HG03469 (cell line): ENCODE measurements at regions not wholly inside any gene's neighbourhood (a gene's known extent, or its start where the extent isn't known, plus 50 kb on each side); places are given as distances from the start of the nearest gene placed in this dataset.
"Not testable (repeated sequence)": the region's sequence is repeated elsewhere in the genome, so short reads cannot be mapped to it uniquely, and the experiment has no call there.

Source experiments
- ATAC-seq: cut with Tn5 transposase; IDR thresholded peaks from one replicate; pipeline ENCODE4 v1.9.1; 2021; ENCODE audit warnings: mild to moderate bottlenecking, moderate library complexity, moderate number of reproducible peaks; ENCODE audit not compliant: unreplicated experiment

DNA sequence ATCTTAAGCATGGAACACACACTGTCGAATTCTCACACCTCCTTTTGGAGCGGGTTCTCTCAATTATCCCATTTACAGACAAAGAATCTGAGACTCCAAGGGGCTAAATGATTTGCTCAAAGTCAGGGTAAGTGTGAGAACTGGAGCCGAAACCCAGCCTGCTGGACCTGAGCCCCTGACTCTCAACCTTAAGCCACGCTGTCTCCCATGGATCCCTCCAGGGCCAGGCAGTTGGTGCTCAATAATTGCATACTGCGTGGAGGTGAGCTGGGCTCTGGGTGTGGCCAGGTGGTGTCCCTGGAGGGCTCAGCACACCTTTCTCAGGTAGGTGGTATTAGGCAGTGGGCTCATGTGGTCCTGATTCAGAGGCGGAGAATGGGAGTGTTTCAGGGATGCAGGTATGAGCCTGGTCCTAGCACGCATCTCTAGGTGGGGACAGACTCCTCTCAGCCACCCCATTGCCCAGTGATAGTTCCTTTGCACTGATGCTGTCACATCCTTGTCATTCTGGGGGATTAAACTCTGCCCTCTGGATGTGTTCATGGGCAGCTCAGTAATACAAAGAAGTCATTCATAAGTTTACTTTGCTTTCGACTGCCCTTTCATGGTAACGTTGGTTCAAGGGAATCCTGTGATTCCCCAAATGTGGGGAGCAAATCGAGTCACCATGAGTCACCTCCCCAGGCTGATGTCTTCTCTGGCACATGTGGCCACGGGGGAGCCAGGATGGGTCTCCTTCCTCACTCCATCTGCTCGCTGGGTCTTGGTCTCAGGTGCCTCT is 399.5 kb upstream of the TNRC6C start:
- ATAC-seq = no peak

DNA sequence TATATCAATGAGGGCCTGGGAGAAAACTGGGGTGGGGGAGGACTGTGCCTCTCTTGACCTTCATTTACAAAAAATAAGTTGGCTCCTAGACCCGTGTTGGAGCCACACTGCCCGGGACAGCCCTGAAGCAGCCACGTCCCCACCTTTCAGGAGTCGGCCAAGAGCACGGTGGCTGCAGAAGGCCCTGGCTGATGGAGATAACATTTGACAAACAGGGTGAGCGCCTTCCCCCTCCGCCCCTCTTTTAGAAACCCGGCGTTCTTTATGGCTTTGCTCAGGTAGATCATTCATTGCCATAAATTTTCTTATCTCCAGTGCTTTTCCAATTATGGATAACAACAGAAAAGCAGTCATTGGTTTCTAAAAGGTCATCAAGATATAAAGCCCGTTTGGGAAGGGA is 398.1 kb upstream of the TNRC6C start:
- no peak for ATAC-seq

DNA sequence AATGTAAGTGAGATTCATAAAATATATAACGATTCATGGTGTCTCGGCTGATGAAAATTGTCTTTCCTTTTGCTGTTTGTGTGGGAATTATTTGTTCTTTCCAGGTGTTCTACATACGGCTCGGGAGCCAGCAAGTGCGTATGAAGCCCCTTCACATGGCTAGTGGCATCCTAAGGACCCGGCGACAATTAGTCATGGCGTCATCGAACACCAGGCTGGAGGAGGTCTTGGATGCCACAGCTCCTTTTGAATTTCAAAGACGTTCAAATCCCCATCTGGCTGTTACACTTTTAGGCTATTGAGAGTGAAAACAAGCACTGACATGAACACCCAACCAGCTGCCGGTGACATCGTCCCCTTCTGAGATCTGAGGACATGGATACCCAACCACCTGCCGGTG is 397.7 kb upstream of the TNRC6C start:
- ATAC-seq = no peak

DNA sequence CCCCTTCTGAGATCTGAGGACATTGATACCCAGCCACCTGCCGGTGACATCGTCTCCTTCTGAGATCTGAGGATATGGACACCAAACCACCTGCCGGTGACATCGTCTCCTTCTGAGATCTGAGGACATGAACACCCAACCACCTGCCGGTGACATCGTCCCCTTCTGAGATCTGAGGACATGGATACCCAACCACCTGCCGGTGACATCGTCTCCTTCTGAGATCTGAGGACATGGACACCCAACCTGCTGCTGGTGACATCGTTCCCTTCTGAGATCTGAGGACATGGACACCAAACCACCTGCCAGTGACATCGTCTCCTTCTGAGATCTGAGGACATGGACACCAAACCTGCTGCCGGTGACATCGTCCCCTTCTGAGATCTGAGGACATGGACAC is 396.1 kb upstream of the TNRC6C start:
- not testable (repeated sequence) for ATAC-seq

DNA sequence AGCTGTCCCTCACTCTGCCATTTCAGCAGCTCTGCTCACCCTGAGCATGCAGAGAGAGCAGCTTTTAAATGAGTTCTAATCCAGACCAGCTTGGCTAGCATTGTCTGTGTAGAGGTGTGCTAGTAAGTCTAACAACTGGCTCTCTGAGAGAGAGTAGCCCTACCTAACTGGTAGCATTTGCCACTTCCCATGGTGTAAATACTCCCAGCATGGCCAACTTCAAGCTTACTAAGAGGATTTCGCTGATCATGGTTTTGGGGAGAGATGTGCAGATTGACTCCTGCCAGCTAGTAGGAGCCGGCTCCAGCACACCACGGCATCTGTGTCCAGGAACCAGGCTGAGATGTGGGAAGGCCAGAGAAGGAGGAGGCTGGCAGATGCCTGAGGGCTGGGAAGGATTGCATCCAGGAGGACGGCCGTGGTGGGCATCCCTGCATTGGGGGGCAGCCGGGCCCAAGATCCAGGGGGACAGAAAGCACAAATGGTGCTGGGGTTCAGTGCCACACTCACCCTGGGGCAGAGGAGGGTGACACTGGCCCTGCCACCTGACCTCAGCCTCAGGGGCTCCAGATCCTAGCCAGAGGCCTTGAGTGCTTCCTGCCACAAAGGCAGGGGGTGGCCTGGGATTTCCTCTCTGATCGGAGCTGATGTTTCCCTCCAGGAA is 394.9 kb upstream of the TNRC6C start:
- ATAC-seq = no peak

DNA sequence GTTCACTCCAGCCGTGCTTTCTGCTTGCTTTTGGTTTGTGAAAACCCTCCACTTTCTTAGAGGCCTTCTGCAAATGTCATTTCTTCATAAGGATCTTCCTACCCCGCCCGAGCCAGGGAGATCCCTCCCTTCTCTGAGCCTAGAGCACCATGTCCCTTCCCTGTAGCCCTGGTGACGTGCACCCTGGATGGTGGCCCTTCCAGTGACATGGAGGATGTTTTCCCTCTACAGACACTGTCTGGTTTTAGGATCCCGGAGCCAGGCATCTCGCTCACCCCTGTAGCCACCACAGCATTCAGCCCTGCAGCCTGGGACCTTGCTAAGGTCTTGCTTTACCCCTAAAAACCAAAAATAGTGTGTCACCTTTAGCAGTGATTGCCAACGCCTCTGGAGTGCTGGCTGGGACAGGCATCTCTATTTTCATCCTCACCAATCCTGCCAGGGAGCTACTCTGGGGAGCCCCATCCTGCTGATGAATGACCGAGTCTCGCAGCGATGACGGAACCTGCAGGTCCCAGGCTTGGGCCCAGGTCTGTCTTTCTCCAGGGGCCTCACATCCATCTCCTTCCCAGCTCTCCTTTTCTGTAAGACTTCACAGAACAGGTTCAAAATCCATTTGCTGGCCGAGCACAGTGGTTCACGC is 394.1 kb upstream of the TNRC6C start:
- ATAC-seq = no peak

DNA sequence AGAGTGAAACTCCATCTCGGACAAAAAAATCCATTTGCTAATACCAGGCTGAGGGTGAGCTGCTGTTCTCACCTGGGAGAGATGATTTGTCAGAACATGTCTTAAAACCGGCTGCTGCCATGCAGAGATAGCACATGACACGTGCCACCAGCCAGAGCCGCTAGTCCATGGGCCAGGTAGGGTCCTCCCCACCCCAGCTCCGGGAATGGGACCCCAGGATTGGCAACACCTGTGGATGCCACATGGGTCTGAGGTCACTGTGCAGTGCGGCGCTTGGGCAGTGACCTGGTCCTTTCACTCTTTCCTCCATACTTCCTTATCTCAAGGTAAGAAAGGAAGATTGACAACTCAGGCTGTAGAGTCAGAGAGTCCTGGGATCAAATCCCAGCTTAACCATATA is 393.3 kb upstream of the TNRC6C start:
- ATAC-seq = no peak

DNA sequence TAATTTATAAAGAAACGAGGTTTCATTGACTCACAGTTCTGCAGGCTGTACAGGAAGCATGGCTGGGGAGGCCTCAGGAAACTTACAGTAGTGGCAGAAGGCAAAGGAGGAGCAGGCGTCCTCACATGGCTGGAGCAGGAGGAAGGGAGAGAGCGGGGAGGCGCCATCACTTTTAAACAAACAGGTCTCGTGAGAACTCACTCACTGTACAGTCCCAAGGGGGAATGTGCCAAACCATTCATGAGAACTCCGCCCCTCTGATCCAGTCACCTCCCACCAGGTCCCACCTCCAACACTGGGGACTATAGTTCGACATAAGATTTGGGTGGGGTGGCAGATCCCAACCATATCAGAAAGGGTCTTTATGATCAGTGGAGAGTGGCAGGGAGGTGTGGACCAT is 392.4 kb upstream of the TNRC6C start:
- ATAC-seq = no peak

DNA sequence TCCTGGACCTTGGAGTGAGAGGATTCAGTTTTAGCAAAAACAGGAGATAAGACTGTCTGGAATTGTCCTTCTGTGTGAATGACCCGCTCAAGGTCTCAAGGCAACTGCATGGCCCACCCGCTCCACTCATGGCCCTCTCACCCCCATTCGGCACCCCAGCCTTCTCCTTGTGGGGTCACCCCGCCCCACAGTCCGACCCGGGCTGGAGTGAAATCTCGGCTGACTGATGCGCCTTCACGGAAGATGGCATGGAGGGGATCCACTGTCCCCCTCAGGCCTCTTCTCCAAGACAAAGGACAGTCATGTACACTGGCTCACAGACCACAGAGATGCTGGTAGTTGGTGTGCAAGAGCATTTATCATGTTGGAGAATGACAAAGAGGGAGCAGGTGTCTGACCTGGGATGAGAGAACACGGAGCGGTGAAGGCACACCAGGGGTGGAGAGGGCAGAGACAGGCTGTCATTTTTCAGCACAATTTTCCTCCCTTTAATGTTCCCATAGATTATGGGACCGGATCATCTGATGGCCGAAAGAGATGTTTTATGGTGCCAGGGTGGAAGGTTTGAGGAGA is 391.9 kb upstream of the TNRC6C start:
- ATAC-seq = no peak

DNA sequence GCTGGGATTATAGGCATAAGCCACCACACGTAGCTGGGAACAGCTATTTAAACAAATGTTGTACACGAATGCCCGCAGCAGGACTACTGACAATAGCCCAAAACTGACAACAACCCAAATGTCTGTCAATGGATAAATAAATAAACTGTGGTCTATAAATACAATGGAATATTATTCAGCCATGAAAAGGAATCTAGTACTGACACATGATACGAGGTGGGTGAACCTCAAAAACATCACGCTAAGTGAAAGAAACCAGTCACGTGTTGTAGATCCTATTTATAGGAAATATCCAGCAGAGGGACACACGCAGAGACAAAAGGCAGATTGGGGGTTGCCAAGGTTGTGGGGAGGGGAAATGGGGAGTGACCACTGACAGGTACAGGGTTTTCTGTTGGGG is 390.0 kb upstream of the TNRC6C start:
- ATAC-seq = no peak

DNA sequence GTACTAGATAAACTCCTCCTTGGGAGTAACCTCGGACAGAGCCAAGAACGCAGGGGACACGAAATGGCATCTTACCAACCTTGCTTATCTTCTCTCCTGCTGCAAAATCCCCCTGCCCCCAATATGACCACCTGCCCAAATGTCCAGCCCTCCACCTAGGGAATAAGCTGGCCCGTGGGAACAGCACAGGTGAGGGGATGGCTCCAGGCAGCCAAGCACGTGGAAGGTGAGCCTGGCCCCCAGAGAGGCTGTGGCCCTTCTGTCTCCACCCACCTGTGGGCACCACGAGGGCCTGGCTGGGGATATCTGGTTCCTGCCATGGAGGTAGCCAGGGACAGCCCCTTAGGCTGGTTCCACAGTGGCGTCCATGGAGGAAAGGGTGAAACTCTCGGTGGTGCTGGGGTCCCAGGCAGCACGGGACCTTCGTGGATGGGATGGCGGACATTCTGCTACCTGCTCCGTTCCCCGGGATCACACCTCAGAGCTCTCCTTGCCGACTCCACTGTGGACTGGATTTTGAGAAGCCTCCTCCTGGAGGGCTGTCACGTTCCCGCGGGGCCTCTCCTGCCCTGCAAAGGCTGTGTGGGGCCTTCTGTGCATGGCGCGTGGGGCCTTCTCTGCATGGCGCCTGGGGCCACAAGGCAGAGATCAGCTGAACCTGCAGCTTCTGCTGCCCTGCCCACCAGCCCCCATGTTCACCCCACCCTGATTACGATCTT is 388.5 kb upstream of the TNRC6C start:
- ATAC-seq = no peak

DNA sequence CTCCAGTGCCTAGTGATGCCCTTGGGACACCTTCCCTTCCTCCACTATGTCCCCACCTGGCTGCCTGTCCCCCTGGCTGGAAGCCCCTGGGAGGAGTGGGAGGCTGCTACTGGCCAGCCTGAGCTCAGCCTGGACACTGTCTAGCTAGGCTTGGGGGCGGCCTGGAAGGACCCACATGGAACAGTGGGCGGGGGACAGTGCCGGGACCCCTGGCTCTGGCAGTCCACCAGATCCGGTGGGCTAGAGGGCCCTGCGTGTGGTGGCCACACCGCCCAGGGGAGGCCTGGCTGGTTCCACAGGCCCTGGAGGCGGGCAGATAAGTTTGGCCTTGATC is 388.0 kb upstream of the TNRC6C start:
- no peak for ATAC-seq

DNA sequence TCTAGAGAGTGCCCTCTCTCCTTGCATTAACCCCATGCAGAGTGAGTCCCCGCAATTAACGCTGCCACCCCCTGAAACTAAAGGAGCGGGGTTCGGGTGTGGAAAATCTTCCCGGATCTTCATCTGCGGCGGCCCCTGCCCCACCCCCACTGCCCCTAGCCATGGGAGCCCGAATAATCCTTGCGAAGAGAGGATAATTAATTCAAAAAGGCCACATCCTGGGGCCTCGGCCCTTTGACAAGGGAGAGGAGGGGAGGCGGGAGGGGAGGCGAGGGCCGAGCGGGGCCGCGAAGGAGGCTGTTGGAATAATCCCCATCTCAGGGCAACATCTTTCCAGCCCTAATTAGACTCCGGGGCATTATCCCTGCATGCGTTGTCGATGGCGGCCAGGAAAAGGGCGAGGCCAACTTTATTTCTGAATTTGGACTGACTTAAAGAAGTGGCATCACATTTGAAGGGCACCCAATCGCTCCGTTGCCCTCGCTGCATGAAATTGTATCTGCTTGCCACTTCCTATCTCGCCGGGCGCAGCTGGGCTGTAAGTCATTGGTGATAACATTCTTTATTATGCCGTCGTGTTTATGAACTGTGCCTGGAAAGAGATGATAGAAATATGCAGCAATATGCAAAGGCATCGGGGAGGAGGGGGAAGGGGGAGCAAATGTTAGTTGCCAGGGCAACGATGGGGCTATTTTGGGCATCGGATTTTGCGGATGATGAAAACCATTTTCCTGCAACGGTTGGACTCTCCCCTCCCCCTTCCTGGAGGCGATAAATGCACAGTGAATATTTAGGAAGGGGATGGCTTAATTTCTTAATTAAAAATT is 387.1 kb upstream of the TNRC6C start:
- ATAC-seq = no peak

DNA sequence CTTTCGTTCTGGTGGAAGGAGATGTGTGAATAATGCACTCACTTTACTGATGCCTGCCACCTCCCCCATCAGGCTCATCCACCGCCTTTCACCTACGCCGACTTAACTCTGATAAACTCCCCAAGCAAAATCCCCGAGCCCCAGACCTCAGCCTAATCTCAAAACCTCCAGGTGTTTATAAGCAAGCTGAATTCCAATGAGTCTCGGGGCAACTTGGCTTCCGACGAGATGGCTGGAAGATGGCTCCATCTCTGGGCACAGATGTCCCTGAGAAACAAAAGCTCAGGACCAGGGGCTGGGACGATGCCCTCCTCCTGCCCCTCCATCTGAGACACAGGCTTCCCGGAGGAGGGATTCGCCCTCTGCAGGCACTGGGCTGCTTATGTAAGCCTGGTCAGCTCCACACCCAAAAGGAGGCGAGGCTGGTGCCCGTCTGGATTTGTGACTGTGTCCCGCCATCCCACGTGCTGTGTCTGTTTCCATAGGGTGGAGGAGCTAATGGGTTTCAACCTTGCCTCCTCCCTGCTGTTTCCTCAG is 386.4 kb upstream of the TNRC6C start:
- ATAC-seq = no peak

DNA sequence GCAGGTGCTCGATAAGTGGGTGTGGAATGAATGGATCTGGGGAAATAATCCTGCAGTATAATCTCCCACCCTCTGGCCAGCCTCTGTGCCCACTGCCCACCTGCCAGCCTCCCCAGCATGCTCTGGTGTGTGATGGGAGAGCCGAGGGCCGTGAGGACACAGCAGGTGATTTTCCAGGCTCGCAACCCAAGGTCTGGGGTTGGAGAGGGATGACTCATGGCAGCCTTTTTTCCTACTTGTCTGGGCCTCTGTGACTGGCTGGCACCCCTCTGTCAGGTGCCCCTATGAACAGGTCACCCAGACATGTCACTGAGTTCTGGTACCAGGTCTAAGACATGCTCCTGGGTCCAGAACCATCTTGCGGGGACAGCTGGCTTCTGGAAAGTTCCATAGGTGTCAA is 385.7 kb upstream of the TNRC6C start:
- ATAC-seq = no peak

DNA sequence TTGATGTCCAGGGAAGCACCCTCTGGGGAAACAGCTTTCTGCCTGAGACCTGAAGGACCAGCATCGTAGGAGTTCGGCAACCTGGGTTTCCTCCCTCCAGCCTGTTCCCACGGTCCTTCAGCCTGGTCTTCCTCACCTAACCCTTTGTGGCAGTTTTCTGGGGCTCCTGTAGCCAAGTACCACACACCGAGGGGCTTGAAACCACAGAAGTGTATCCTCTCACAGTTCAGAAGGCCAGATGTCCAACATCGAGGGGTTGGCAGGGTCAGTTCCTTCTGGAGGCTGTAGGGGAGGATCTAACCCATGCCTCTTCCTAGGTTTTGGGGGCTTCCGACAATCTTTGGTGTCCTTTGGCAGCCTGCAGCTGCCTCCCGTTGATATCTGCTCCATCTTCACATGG is 381.0 kb upstream of the TNRC6C start:
- no peak for ATAC-seq

DNA sequence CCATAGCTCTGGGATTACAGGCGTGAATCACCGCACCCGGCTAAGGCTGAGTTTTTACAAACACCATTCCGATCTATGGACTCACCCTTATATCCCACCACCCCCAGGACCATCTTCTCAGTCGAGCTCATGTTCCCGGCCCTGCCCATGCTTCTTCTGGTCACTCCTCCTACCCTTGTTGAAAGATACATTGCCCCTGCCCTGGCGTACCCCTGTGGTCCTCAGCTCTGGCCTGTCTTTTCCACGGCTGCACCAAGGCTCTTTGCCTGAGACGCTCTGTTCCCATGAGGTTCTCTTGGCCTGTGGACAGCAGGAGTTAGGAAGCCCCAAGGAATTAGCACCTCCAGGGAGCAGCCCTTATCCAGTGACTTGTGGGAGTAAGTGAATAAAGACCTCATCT is 379.4 kb upstream of the TNRC6C start:
- ATAC-seq = no peak

DNA sequence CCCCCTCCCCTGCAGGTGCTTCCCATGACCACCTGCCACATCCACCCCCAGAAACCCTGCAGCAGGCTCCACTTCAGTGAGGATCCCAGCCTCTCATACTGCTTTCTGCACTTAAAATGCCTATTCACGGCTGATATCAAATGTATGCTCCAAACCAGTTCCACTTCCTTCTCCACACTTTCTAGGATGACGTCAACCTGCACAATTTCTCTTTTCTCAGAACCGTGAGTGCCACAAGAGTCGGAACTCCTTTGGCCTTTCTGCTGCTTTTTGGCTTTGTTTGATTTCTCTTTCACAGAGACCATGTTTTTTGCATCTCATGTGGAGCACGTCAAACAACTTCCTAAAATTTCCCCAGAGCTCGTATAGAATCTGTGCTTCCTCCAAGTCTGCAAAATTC is 378.8 kb upstream of the TNRC6C start:
- ATAC-seq = no peak

DNA sequence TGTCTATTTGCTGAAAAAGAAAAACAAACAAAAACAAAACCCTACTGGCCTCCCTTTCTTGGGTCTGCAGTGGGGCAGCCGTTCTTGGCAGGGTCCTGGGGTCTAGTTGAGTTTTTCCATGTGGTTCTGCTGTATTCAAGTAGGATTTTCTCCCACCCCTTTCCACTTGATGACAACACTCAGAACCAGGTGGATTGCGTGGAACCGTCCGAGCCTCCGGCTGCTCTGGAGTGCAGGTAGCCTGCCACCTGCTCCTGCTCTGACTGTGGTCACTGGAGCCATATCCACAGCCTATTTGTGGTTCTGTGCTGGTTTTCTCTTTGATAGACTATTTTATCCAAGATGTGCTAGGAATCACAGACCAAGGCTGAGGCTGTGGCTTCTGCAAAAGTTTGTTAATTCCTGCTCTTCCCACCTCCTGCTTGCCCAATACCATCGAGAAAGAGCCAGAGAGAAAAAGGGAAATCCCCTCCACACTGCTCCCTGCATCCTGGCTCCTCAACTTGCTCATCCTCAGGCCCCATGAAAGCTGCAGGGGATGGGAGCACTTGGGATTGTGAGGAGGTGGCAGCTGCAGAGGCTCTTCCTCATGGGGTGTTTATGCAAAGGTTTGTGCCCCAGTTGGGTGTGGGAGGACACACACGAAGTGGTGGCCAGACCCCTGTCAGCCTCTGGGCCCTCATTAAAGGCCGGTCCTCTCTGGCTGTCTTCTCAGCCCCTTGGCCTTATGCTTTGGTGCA is 377.8 kb upstream of the TNRC6C start:
- no peak for ATAC-seq

DNA sequence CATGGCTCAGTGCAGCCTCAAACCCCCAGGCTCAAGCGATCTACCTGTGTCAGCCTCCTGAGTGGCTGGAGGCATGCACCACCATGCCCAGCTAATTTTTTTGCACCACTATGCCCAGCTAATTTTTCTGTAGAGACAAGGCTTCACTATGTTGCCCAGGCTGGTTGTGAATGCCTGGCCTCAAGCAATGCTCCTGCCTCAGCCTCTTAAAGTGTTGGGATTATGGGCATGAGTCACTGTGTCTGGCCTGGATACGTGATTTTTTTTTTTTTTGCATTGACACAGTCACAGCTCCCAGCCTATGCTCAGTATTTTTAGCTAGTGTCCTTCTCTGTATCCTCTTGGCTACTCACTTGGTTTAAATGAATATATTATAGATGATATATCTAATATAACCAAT is 377.0 kb upstream of the TNRC6C start:
- no peak for ATAC-seq
